ENCODE measurements at regions not wholly inside any gene's neighbourhood (a gene's known extent, or its start where the extent isn't known, plus 50 kb on each side); places are given as distances from the start of the nearest gene placed in this dataset.

DNA sequence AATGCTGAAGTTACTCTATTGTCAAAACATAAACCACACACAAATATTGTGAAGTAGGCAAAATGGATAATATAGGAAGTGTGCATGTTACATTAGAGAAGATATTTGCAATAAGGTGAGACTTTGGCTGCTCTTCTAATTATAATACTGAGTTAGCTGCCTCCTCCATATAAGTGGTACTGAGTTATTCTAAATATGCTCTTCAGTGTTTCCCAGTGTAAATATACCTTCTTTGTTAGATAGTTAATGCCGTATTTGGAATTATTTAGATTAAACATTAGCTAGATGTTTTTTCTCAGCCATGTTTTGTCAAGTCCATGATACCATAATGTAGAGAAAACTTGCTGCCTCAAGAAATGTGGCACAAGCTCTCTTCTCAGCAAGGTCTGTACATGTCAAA is 186.4 kb downstream of the PTPRC start:
- no peak for ATAC-seq
- Histone ChIP-seq H2AFZ (ENCODE audit: low read length) (no peak overlapping the region), H3K27ac (ENCODE audit: extremely low read length, insufficient read depth, low read length) (no peak overlapping the region), H3K4me2 (ENCODE audit: low read depth, low read length) (no peak overlapping the region), H3K9me3 (ENCODE audit: low read length) (no peaks in the 10 kb centered on the region), H3K27me3 (ENCODE audit: control insufficient read depth in 1 of 2, insufficient read depth in 2 of 2, low read length in 2 of 2) (no peaks in the 10 kb centered on the region), H3K36me3 (replicated peaks in 1 of 2; ENCODE audit: control insufficient read depth in 1 of 2, insufficient read depth in 2 of 2, low read length in 2 of 2) (no peaks in the 10 kb centered on the region), H3K4me3 (replicated peaks in 1 of 3; ENCODE audit: insufficient read depth in 1 of 3, low read depth in 2 of 3, low read length in 3 of 3) (no peak overlapping the region), H3K9ac (ENCODE audit: insufficient read depth, low read depth, low read length) (no peak overlapping the region), H4K20me1 (ENCODE audit: insufficient read depth, low read length) (no peaks in the 10 kb centered on the region), H3K79me2 (ENCODE audit: insufficient read depth, low read length) (no peaks in the 10 kb centered on the region), H3K4me1 (ENCODE audit: insufficient read depth, low read length) (no peaks in the 10 kb centered on the region)
- no peak for DNase-seq (ENCODE audit: low spot score)
- WGBS (ENCODE audit: low lambda C conversion rate) = 3% methylated on average over 1 of the region's 1 CpG
- TF ChIP-seq RFX3 (CRISPR knock-in tag; IDR thresholded peaks at IDR 0.05) = no peak
- TF ChIP-seq ZNF331 (CRISPR knock-in tag; IDR thresholded peaks at IDR 0.05) = no peak
- TF ChIP-seq ZNF510 (CRISPR knock-in tag; IDR thresholded peaks at IDR 0.05; ENCODE audit: low read depth) = no peak
- TF ChIP-seq ZNF33B (CRISPR knock-in tag; IDR thresholded peaks at IDR 0.05) = no peak
- no peak for TF ChIP-seq SUZ12 (IDR thresholded peaks at IDR 0.05; ENCODE audit: low read depth, low read length)
- TF ChIP-seq KLF16 (CRISPR knock-in tag; IDR thresholded peaks at IDR 0.05) = no peak
- TF ChIP-seq MTF1 (CRISPR knock-in tag; IDR thresholded peaks at IDR 0.05) = no peak
- TF ChIP-seq MIER3 (CRISPR knock-in tag; IDR thresholded peaks at IDR 0.05; ENCODE audit: borderline replicate concordance) = no peak
- TF ChIP-seq, protein P1, sequence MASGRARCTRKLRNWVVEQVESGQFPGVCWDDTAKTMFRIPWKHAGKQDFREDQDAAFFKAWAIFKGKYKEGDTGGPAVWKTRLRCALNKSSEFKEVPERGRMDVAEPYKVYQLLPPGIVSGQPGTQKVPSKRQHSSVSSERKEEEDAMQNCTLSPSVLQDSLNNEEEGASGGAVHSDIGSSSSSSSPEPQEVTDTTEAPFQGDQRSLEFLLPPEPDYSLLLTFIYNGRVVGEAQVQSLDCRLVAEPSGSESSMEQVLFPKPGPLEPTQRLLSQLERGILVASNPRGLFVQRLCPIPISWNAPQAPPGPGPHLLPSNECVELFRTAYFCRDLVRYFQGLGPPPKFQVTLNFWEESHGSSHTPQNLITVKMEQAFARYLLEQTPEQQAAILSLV (CRISPR knock-in tag; IDR thresholded peaks at IDR 0.05; ENCODE audit: borderline replicate concordance) = no peak
- TF ChIP-seq KLF12 (CRISPR knock-in tag; IDR thresholded peaks at IDR 0.05; ENCODE audit: borderline replicate concordance) = no peak
- TF ChIP-seq ZNF7 (CRISPR knock-in tag; IDR thresholded peaks at IDR 0.05) = no peak
- TF ChIP-seq, protein P2, sequence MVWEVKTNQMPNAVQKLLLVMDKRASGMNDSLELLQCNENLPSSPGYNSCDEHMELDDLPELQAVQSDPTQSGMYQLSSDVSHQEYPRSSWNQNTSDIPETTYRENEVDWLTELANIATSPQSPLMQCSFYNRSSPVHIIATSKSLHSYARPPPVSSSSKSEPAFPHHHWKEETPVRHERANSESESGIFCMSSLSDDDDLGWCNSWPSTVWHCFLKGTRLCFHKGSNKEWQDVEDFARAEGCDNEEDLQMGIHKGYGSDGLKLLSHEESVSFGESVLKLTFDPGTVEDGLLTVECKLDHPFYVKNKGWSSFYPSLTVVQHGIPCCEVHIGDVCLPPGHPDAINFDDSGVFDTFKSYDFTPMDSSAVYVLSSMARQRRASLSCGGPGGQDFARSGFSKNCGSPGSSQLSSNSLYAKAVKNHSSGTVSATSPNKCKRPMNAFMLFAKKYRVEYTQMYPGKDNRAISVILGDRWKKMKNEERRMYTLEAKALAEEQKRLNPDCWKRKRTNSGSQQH (CRISPR knock-in tag; IDR thresholded peaks at IDR 0.05; ENCODE audit: low read depth) = no peak
- no peak for TF ChIP-seq KDM2A (CRISPR knock-in tag; IDR thresholded peaks at IDR 0.05; ENCODE audit: borderline replicate concordance, low read depth)
- no peak for TF ChIP-seq ZNF572 (CRISPR knock-in tag; IDR thresholded peaks at IDR 0.05)
- TF ChIP-seq, protein P3, sequence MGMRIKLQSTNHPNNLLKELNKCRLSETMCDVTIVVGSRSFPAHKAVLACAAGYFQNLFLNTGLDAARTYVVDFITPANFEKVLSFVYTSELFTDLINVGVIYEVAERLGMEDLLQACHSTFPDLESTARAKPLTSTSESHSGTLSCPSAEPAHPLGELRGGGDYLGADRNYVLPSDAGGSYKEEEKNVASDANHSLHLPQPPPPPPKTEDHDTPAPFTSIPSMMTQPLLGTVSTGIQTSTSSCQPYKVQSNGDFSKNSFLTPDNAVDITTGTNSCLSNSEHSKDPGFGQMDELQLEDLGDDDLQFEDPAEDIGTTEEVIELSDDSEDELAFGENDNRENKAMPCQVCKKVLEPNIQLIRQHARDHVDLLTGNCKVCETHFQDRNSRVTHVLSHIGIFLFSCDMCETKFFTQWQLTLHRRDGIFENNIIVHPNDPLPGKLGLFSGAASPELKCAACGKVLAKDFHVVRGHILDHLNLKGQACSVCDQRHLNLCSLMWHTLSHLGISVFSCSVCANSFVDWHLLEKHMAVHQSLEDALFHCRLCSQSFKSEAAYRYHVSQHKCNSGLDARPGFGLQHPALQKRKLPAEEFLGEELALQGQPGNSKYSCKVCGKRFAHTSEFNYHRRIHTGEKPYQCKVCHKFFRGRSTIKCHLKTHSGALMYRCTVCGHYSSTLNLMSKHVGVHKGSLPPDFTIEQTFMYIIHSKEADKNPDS (CRISPR knock-in tag; IDR thresholded peaks at IDR 0.05) = no peak
- no peak for TF ChIP-seq CAMTA2 (CRISPR knock-in tag; IDR thresholded peaks at IDR 0.05; ENCODE audit: borderline replicate concordance)
- intact Hi-C loops (cut with micrococcal nuclease; ENCODE audit: unreplicated experiment) (no loop called here), in situ Hi-C loops (cut with HindIII; ENCODE audit: extremely low pct_ligation_motif_present, low pct_unique_long_range_greater_than_20kb) (no loop called here)
- no peak for FAIRE-seq
- POLR2A ChIA-PET = no interaction called here
- no TSS peak for BruUV-seq (replicated peaks)
- CTCF ChIA-PET (ENCODE audit: low intra/inter-chr PET ratio, low total read pairs) = no interaction called here
